ENCODE measurements at regions not wholly inside any gene's neighbourhood (a gene's known extent, or its start where the extent isn't known, plus 50 kb on each side); places are given as distances from the start of the nearest gene placed in this dataset.

DNA sequence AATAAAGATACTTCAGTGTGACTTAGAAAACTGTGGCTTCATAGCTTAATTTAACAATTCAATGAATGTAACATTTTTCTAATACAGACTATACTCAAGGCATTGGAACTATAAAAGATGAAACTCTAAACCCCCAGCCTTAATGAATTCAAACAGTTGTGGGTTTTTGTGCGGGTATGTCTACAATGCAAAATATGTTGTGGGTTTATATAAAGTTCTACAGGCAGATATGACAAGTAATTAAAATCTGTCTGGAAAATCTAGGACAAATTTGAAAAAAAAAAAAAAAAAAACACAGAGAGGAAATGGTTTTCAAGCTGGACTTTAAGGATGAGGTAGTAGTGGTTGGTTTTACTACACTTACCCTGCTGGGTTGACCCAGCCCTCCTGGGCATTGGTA, 467.5 kb upstream of the TLE4 start:
- TF ChIP-seq, protein P1, sequence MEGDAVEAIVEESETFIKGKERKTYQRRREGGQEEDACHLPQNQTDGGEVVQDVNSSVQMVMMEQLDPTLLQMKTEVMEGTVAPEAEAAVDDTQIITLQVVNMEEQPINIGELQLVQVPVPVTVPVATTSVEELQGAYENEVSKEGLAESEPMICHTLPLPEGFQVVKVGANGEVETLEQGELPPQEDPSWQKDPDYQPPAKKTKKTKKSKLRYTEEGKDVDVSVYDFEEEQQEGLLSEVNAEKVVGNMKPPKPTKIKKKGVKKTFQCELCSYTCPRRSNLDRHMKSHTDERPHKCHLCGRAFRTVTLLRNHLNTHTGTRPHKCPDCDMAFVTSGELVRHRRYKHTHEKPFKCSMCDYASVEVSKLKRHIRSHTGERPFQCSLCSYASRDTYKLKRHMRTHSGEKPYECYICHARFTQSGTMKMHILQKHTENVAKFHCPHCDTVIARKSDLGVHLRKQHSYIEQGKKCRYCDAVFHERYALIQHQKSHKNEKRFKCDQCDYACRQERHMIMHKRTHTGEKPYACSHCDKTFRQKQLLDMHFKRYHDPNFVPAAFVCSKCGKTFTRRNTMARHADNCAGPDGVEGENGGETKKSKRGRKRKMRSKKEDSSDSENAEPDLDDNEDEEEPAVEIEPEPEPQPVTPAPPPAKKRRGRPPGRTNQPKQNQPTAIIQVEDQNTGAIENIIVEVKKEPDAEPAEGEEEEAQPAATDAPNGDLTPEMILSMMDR (IDR thresholded peaks at IDR 0.05; ENCODE audit: low read depth, low read length, missing control alignments), result no peak
- DNase-seq (ENCODE audit: low read depth), result peak; percentile 16
- no peak overlapping the region for H3K4me3 ChIP-seq (ENCODE audit: low read depth, low read length)
- in situ Hi-C loops (cut with HindIII; ENCODE audit: low sequenced_read_pairs), result no loop called here

DNA sequence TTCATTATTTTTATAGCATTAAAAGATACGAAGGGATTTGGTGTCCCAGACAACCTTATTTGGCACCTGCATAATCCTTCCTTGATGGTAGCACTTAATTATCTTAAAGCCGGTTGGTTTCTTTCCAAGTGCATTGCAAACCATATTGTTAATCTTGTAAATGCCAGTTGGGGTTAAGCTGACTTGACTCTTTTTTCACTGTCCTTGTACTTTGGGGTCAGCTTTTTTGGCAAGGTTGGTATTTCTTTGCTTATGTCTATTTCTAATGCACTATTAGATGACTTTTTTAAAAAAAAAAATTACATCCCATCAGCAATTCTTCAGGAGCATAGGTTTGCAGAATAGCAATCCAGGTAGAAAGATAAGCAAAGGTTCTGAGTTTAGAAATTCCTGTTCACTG, 466.8 kb upstream of the TLE4 start:
- in situ Hi-C loops (cut with HindIII; ENCODE audit: low sequenced_read_pairs), result no loop called here
- H3K4me3 ChIP-seq (ENCODE audit: low read depth, low read length), result no peak overlapping the region

DNA sequence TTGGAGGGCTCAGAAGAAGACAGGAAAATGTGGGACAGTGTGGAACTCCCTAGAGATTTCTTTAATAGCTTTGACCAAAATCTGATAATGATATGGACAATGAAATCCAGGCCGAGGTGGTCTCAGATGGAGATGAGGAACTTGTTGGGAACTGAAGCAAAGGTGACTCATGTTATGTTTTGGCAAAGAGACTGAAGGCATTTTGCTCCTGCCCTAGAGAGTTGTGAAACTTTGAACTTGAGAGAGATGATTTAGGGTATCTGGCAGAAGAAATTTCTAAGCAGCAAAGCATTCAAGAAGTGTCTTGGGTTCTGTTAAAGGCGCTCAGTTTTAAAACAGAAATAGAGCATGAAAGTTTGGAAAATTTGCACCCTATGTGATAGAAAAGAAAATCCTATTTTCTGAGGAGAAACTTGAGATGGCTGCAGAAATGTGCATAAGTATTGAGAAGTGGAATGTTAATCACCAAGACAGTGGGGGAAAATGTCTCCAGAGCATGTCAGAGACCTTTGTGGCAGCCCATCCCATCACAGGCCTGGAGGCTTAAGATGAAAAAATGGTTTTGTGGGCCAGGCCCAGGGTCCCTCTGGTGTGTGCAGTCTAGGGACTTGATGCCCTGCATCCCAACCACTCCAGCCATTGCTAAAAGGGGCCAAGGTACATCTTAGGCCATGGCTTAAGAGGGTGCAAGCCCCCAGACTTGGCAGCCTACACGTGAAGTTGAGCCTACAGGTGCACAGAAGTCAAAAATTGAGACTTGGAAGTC, 463.7 kb upstream of the TLE4 start:
- DNase-seq (ENCODE audit: low read depth), result no peak
- TF ChIP-seq, protein P1 (IDR thresholded peaks at IDR 0.05; ENCODE audit: low read depth, low read length, missing control alignments), result no peak
- H3K4me3 ChIP-seq (ENCODE audit: low read depth, low read length), result no peak overlapping the region
- in situ Hi-C loops (cut with HindIII; ENCODE audit: low sequenced_read_pairs), result no loop called here

More for the DNA sequence above, 466.8 kb upstream of the TLE4 start:
- TF ChIP-seq, protein P1 (IDR thresholded peaks at IDR 0.05; ENCODE audit: low read depth, low read length, missing control alignments), result no peak
- DNase-seq (ENCODE audit: low read depth), result no peak

DNA sequence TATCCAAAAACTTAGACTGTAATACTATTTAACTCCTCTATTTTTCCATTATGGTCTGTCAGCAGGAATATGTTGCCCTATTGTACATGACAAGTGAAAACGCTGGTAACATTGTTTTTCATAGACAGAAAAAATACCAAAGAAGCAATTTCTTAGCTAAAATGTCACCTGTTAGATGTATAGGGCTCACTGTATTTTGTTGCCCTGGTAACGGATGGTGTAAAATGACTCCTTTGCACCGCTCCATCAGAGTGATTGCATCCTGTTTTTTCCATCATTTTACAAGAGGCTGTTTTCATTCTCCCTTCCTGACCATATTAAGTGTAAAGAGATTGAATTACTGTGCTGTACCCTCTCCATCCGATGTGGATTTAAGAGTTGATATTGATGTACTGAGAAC, 460.1 kb upstream of the TLE4 start:
- in situ Hi-C loops (cut with HindIII; ENCODE audit: low sequenced_read_pairs), result no loop called here

DNA sequence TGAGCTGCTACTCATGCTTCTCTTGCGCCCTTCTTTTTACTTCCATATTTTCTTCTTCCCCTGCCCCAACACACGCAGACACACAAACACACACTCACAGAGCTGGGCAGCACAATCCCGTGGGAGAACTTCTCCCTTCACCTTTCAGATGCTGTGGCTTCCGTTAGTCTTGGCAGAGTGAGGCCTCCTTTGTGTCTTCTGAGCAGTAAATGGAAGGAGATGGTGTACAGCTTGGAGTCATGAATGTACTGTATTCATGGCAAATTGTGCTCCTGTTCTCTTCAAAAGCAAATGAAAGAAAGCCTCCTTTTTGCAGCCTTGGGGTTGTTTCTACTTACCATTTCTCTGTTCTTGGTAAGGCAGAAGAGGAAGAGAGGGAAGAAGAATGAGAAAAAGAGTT, 456.6 kb upstream of the TLE4 start:
- in situ Hi-C loops (cut with HindIII; ENCODE audit: low sequenced_read_pairs), result no loop called here
- TF ChIP-seq, protein P1 (IDR thresholded peaks at IDR 0.05; ENCODE audit: low read depth, low read length, missing control alignments), result no peak
- no peak overlapping the region for H3K4me3 ChIP-seq (ENCODE audit: low read depth, low read length)
- DNase-seq (ENCODE audit: low read depth), result no peak

More for the DNA sequence above, 460.1 kb upstream of the TLE4 start:
- no peak overlapping the region for H3K4me3 ChIP-seq (ENCODE audit: low read depth, low read length)
- DNase-seq (ENCODE audit: low read depth), result no peak
- TF ChIP-seq, protein P1 (IDR thresholded peaks at IDR 0.05; ENCODE audit: low read depth, low read length, missing control alignments), result no peak

DNA sequence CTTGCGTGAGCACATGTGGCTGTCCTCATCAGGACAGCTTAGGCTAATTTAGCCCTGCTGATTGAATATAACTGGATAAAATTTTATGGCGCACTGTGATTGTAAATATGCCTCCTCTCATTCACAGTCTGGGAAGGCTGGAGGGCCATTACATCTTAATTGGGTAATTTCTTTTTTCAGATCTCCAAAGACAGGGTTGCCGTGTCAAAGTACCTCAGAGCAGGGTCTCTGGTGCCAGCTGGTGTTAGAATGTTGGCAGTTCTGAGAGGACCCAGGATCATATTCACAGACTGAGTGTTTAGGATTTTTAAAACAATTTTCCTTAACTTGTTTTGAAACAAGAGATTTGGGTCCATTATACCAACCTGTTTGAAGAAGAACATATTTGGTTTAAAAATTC, 455.7 kb upstream of the TLE4 start:
- H3K4me3 ChIP-seq (ENCODE audit: low read depth, low read length), result no peak overlapping the region
- TF ChIP-seq, protein P1 (IDR thresholded peaks at IDR 0.05; ENCODE audit: low read depth, low read length, missing control alignments), result no peak
- DNase-seq (ENCODE audit: low read depth), result no peak
- in situ Hi-C loops (cut with HindIII; ENCODE audit: low sequenced_read_pairs), result no loop called here
